ENCODE measurements at regions not wholly inside any gene's neighbourhood (a gene's known extent, or its start where the extent isn't known, plus 50 kb on each side); places are given as distances from the start of the nearest gene placed in this dataset.

DNA sequence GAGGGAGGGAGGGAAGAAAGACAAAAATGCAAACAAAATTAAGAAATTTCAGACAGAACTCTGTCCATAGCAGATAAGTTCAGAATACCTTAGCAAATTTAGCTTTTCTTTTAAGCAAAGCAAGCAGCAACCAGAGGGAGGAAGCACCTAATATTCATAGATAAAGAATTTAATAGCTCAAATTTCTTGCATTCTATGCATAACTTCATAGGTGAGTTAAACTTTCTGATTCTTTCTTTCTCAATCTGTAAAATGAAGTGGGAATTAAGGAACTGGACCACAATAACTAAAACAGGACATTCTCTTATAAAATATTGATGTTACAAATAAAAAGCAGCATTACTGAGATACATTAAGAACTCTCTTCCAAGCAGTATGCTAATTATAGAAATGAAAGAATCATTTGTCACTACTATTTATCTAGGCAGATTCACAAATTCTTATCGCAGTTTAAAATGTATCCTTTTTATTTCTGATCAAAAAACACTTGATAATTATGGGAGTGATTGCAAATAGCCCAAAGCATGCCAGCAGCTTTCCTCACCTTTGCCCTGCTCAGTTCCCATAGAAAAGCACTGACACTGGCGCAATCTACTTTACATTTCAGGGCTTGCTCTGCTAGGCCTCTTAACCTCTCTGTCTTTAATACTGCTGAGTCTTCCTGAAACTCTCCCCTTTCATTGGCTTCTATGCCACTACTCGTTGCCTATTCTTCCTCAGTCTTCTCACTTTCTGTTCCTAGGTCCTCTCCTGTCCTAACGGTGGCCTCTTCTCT is 341.8 kb downstream of the PIK3R1 start:
- Histone ChIP-seq H3K27ac (ENCODE audit: low read depth, low read length, poor library complexity, severe bottlenecking) (no peak overlapping the region), H3K4me1 (ENCODE audit: insufficient read depth, low read length, severe bottlenecking) (no peaks in the 10 kb centered on the region), H2AFZ (ENCODE audit: low read length) (no peak overlapping the region), H4K20me1 (ENCODE audit: insufficient read depth, low read length) (no peaks in the 10 kb centered on the region), H3K9me3 (ENCODE audit: low read length) (no peaks in the 10 kb centered on the region), H3K27me3 (ENCODE audit: insufficient read depth, low read length) (no peaks in the 10 kb centered on the region), H3K9me2 (ENCODE audit: low read depth, low read length) (no peaks in the 10 kb centered on the region), H3K79me2 (ENCODE audit: insufficient read depth, low read length) (no peaks in the 10 kb centered on the region), H3K4me2 (ENCODE audit: low read length) (no peak overlapping the region), H3K4me3 (ENCODE audit: low read depth, low read length, poor library complexity, severe bottlenecking) (no peak overlapping the region), H3F3A (ENCODE audit: insufficient read depth, low read length) (no peaks in the 10 kb centered on the region), H3K9ac (ENCODE audit: low read length) (no peak overlapping the region), H3K36me3 (ENCODE audit: insufficient read depth, low read length) (no peaks in the 10 kb centered on the region)
- TF ChIP-seq CTCF (IDR thresholded peaks at IDR 0.05; ENCODE audit: low read length): no peak
- no peak for TF ChIP-seq EZH2 (IDR thresholded peaks at IDR 0.05; ENCODE audit: borderline replicate concordance, low read length)

- Histone ChIP-seq H3K4me3 (ENCODE audit: low read depth, low read length, poor library complexity, severe bottlenecking) (no peak overlapping the region), H4K20me1 (ENCODE audit: insufficient read depth, low read length) (no peaks in the 10 kb centered on the region), H3K9me3 (ENCODE audit: low read length) (no peaks in the 10 kb centered on the region), H3K27me3 (ENCODE audit: insufficient read depth, low read length) (no peaks in the 10 kb centered on the region), H3K36me3 (ENCODE audit: insufficient read depth, low read length) (no peaks in the 10 kb centered on the region), H3F3A (ENCODE audit: insufficient read depth, low read length) (no peaks in the 10 kb centered on the region), H3K9ac (ENCODE audit: low read length) (no peak overlapping the region), H3K4me2 (ENCODE audit: low read length) (no peak overlapping the region), H3K79me2 (ENCODE audit: insufficient read depth, low read length) (no peaks in the 10 kb centered on the region), H2AFZ (ENCODE audit: low read length) (no peak overlapping the region), H3K27ac (ENCODE audit: low read depth, low read length, poor library complexity, severe bottlenecking) (no peak overlapping the region), H3K4me1 (ENCODE audit: insufficient read depth, low read length, severe bottlenecking) (no peaks in the 10 kb centered on the region), H3K9me2 (ENCODE audit: low read depth, low read length) (no peaks in the 10 kb centered on the region)
- no peak for TF ChIP-seq CTCF (IDR thresholded peaks at IDR 0.05; ENCODE audit: low read length)
- TF ChIP-seq EZH2 (IDR thresholded peaks at IDR 0.05; ENCODE audit: borderline replicate concordance, low read length): no peak
Measured at GRCh38 chr5:68562308-68562707, 346.8 kb downstream of the PIK3R1 start.

- no peak overlapping the region for H3K27ac ChIP-seq (ENCODE audit: low read depth, low read length, poor library complexity, severe bottlenecking)
- H3K4me2 ChIP-seq (ENCODE audit: low read length): no peak overlapping the region
- no peaks in the 10 kb centered on the region for H3K9me2 ChIP-seq (ENCODE audit: low read depth, low read length)
- no peak overlapping the region for H3K9ac ChIP-seq (ENCODE audit: low read length)
- H3K9me3 ChIP-seq (ENCODE audit: low read length): no peaks in the 10 kb centered on the region
- H3F3A ChIP-seq (ENCODE audit: insufficient read depth, low read length): no peaks in the 10 kb centered on the region
- H3K79me2 ChIP-seq (ENCODE audit: insufficient read depth, low read length): no peaks in the 10 kb centered on the region
- no peaks in the 10 kb centered on the region for H4K20me1 ChIP-seq (ENCODE audit: insufficient read depth, low read length)
- no peak overlapping the region for H2AFZ ChIP-seq (ENCODE audit: low read length)
- no peak for TF ChIP-seq EZH2 (IDR thresholded peaks at IDR 0.05; ENCODE audit: borderline replicate concordance, low read length)
- no peak for TF ChIP-seq CTCF (IDR thresholded peaks at IDR 0.05; ENCODE audit: low read length)
- no peaks in the 10 kb centered on the region for H3K36me3 ChIP-seq (ENCODE audit: insufficient read depth, low read length)
- no peaks in the 10 kb centered on the region for H3K27me3 ChIP-seq (ENCODE audit: insufficient read depth, low read length)
- no peaks in the 10 kb centered on the region for H3K4me1 ChIP-seq (ENCODE audit: insufficient read depth, low read length, severe bottlenecking)
- H3K4me3 ChIP-seq (ENCODE audit: low read depth, low read length, poor library complexity, severe bottlenecking): no peak overlapping the region
Measured at GRCh38 chr5:68565427-68565826, 349.9 kb downstream of the PIK3R1 start.
